Left lobe of liver (tissue), 2 donors: ENCODE measurements at regions not wholly inside any gene's neighbourhood (a gene's known extent, or its start where the extent isn't known, plus 50 kb on each side); places are given as distances from the start of the nearest gene placed in this dataset.
"Not testable (repeated sequence)": the region's sequence is repeated elsewhere in the genome, so short reads cannot be mapped to it uniquely, and the experiment has no call there.

Source experiments
- ATAC-seq: fragments of 200-7000 bp; cut with Tn5 transposase; one replicate; pipeline ENCODE4 v1.9.1; 2020; ENCODE audit warnings: mild to moderate bottlenecking, moderate library complexity
- DNase-seq: peaks from one replicate; pipeline ENCODE4 v3.0.0-alpha.2; 2020; ENCODE audit warnings: low spot score
- donor health status: DM: no; HTN: no; CAD: no; lungs with moderate emphysema.
- donor health status: DM: no; HTN: yes; CAD: no.

DNA sequence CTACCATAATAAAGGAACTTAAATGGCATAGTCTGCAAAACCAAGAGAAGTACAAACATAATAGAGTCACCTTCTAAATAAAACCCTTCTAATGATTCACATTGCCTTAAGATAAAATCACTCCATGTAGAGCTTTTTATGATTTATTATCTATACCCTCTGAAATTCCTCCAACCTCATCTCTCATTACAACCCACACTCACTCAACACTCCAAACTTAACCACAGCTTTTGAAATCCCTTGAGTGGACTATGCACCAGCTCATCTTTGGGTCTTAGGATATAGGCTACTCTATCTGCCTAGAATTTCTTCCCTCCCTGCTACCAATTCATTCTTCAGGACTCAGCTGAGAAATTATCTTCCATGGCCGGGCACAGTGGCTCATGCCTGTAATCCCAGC, 122.5 kb downstream of the CETN3 start:
- ATAC-seq (no peak), DNase-seq (no peak)

DNA sequence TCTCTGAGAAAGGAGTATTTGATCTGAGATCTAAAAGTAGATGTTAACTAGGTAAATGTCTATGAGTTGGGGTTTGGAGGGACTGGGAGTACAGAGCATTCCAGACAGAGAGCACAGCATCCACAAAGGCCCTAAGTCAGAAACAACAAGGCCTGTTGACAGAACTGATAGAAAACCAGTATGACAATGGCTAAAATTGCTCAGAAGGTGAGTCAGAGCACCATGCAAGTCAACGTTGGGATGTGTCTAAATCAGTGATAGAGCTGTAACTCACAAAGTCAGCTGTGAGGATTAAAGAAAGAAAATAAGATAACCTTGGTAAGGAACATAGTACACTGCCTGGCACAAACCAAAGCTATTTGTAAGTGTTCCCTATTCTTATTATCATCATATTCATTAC, 124.0 kb downstream of the CETN3 start:
- DNase-seq = no peak
- ATAC-seq = no peak

DNA sequence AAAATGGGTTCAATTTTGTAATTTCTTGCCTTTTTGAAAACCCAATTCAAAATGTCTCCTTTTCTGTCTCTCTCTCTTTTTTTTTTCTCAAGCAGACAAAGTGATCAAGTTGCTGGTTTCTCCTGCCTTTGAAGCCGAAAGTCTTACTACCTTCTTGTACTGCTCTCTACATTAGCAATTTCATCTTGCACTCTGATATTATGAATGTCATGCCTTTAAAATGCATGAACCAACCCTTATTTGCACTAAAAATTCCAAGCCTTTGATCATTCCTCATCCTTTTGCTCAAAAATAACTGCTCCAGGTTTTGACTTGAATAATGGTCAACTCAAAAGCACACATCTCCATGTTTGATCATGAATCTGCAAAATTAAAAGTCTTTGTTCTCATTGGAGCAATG, 125.2 kb downstream of the CETN3 start:
- DNase-seq (no peak), ATAC-seq (no peak)

DNA sequence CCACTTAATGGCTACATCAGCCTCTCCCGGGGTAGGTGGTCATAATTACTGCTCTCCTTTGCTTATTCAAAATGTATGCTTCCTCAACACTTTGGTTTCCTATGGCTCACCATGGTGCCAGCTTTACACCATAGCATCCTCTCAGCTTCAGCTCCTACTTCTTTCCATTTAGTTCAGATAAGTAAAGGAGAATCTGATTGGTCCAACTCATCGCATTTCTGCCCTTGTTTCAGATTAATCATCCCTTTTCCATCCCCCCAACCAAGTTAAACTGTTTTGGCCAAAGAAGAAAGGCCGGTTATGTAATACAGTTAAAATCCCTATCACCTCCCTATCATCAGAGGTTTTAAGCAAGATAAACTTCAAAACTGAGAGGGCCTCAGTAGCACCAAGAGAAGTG, 130.5 kb downstream of the CETN3 start:
- DNase-seq (no peak), ATAC-seq (no peak)

DNA sequence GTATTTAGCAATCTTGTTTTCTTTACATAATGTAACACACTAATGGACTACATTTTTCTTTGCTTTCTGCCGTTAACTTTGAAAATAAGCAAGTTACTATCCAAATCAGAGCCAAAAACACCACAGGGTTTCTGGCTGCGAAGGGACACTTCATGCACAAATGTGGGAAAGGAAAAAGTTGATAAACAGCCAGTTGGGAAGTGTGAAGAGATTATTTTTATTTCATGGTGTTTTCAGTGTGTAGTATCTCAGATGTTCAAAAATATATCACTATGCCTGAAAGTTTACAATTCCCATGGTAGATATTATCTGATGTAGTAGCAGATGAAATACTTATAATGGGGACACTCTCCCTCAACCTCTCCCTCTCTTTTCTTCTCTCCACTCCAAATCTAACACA, 135.3 kb downstream of the CETN3 start:
- DNase-seq = no peak
- ATAC-seq = no peak

DNA sequence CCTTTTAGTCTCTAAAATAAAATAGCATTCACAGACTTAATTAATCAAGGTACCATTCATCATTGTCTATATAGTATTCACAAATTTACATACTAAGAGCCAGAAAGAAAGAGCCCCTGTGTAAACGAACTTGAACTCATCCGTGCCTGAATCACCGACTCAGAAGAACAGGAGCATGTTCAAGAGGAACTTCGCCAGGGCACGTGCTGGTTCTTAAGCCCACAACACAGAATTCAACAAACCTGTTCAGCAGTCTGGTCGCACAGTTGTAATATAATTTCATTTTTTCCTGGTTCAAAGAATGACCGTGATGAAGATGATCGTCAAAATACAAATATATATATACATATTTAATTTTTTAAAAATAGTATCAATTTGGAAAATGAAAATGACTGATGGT, 141.9 kb downstream of the CETN3 start:
- DNase-seq = no peak
- ATAC-seq = no peak

DNA sequence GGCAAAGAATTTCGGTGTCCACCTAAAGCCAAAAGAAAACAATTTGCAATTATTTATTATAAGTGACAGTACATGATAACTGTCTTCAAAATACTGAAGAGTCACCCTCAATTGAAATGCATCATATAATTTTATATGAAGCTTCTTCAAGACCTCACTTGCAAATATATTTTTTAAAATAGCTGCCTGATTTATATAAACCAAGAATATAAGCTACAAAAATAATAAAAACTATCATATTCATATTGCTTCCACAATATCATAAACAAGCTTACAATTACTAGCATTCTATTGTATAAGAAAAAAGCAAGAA, 144.1 kb downstream of the CETN3 start:
- ATAC-seq (no peak), DNase-seq (no peak)

DNA sequence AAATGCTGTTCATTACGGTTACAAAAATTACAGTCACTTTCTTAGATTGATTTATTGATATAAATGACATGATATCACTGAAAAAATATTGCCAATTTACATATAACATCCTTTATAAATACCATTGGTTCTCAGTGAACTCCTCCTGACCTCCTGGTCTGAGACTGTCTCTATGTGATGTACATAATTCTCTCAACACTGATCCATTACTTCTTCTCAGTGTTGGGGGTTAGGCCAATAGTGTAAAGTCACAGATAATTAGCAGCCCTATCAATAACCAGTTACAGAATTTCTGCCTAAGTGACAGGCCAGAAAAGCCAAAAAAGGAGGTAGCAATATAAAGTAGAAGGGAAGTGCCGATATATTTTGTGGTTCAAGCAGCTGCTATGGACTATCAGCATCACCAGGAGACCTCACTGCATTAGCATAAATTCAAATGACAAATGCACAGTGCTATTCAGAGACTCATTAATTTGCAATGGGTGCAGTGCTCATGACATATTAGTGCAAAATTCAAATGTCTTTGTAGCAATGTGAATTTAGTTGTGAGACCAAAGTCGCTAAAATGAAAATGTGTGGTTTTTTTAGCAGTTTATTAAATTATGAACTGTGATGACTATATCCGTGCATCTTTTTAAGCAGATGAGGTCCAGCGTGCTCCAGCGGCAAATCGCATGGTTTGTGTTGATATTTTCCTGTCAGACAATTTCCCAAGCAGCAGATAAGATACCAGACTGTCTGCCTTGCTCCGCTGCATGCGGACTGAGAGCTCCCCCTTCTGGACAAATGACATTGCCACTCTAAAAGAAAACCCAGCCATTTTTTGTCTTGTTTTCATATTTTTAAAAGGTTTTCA, 144.6 kb downstream of the CETN3 start:
- peak; percentile 54 for DNase-seq
- ATAC-seq = peak; percentile 92

DNA sequence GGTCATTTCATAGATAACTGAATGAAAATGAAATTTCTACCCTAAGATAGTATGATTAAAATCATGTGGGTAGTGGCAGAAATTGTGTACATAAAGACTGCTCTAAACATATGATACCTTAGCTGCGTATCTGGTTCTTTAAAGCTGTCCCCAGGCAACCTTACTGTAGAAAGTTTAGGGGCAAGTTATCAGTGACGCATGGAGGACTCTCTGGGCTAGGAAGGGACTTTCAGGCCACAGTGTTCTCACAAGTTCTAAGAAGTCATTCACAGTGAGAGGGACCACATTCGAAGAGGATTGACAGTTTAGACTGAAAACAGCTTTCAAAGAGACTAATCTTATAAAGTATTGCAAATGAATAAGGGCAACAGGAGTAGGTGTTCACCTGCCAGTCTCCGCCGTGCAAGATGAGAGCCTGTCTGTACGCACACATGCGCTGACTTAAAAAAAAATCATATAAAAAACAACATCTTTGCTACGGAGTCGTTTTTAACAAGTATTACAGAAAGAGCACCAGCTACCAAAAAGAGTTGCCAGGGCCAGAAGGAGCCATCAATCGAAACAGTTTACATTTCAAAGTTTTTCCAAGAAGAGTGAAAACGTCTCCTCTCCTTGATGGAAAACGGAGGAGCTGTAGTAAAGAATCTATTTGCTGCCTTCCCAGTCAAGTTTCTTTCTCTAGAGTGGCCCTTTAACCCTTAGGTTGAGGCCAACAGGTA, 146.3 kb downstream of the CETN3 start:
- ATAC-seq (no peak), DNase-seq (no peak)

DNA sequence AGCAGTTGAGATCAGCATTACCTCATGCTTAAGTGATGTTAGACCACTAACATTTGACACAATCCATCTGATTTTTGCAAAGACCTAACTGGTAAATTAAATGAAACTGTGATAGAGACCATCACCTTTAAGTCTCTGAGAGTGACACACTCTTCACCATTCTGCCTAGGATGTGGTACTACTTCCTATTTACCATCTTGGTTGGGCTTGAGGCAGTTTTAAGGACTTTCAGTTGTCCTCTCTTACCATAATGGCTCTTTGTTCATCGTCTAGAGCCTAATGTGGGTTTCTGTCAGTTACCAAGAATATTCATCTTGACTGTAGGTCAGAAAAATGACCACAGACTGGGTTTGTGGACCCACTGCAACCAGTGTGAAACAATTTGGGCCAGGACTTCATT, 158.1 kb downstream of the CETN3 start:
- ATAC-seq = no peak
- DNase-seq = no peak

DNA sequence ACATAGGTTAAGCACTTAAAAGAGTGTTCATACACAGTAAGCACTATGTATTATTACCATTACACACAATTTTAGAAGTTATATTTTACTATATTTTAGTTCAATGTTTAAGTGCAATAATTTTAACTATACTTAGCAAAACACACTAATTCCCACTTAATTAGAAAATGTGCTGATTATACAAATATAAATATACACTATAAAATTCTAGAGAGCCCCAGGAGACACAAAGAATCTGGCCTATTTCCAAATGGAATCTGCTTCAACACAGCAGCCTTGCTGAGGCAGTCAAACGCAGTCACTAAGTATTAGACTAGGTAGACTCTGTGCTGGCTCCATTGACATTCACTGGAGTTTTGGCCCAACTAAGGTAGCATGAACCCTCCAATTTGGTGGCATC, 160.9 kb downstream of the CETN3 start:
- ATAC-seq = no peak

DNA sequence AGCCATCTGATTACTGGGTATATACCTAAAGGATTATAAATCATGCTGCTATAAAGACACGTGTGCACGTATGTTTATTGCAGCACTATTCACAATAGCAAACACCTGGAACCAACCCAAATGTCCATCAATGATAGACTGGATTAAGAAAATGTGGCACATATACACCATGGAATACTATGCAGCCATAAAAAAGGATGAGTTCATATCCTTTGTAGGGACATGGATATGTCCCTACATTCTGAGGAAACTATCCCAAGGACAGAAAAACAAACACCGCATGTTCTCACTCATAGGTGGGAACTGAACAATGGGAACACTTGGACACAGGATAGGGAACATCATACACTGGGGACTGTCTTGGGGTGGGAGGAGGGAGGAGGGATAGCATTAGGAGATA, 165.7 kb downstream of the CETN3 start:
- DNase-seq, ATAC-seq: not testable (repeated sequence)

More for the DNA sequence above, 160.9 kb downstream of the CETN3 start:
- DNase-seq = no peak

DNA sequence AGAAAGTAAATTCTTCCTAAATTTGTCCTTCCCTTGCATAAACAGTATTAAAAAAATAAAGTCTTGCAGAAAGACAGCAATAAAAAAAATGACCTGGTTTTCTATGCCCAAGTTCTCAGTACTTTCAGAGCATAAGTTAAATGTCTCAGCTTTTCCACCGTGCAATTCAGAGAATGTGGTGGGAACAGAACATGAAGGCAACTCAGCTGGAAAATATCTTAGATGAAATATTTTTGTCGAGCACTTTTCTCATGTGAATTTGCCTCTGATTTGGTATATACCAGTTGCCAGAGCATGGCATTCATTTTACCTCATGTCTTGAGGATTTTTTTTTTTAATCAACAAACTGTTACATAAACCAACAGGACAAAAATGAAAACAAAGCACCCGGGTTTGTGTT, 176.1 kb downstream of the CETN3 start:
- ATAC-seq (no peak), DNase-seq (no peak)

DNA sequence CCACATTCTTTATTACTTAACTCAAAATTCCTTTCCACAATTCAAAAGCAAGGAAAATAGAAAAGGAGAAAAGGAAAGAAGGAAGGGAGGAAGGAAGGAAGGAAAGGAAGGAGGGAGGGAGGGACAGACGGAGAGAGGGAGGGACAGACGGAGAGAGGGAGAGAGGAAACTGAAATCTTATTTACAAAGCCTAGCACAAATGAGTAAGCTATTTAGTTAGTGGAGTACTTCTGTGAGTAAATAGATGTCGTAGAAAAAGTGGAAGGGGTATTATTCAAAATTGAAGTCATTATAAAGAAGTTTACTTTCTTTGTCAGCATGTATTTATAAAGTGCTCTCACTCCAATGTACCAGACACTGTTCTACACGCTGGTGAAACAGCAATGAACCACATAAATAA, 177.9 kb downstream of the CETN3 start:
- no peak for DNase-seq
- no peak for ATAC-seq

DNA sequence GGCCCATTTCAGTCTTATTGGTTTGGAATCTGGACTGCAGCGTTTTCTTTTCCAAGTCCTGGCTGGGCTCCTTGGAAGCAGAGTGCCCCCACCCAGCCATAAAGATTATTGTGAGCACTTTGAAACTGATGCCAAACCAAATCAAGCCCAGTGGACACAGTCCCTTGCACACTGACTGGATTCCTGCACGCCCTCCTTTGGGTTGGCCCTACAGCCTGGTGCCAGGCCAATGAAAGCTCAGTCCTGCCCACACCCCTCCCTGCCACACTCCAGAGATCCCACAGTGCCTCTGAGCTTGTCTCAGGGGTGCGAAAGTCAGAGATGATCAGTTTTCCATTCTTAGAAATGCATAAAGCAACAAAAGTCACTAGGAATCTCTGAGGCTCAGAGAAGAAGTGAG, 181.9 kb downstream of the CETN3 start:
- DNase-seq = no peak
- ATAC-seq = no peak

DNA sequence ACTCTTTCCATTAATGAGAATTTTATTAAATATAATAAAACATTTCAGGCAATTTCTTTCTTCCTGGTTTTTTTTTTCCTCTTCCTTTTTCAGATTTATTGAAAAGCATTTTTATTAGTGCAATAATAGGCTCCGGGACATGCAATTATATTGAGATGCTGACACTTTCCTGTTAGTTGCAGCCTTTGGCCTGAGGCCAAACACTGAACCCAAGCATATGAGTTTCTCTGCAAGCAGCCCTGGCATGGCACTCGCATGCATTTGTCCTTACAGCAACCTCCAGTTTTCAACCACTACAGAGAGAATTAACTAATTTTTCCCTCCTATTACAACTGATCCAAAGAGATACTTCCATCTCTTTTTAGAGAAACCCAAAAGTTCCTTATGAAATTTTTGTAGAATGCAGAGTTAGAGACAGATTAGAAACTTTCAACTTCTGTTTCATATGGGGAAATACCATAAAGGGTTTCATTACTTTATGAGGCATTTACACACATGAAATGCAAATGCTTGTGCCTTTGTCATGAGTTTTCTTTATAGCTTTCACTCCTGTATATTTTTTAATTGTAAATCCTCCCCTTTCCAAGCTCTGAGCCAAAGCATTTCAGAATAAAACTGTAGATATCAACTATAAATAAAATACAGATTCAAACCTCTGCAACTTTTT, 183.0 kb downstream of the CETN3 start:
- DNase-seq = no peak
- ATAC-seq = no peak

DNA sequence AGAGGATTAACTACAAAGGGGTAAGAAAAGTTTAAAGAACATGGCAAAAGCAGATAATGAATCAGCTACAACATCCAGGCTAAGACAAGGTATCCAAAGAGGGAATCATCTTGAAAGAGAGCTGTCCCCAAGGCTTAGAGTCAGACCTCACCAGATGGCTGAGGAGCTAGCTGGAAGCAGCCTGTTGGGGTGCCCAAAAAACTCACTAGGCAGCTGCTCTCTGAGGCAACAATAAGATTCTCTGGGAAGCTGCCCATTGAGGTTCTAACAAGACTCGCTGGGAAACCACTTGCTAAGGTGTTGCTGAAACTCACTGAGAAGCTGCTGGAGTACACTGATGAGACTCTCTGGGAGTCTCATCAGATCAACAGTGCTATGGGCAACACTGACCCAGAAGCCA, 185.2 kb downstream of the CETN3 start:
- ATAC-seq = no peak
- DNase-seq = no peak

DNA sequence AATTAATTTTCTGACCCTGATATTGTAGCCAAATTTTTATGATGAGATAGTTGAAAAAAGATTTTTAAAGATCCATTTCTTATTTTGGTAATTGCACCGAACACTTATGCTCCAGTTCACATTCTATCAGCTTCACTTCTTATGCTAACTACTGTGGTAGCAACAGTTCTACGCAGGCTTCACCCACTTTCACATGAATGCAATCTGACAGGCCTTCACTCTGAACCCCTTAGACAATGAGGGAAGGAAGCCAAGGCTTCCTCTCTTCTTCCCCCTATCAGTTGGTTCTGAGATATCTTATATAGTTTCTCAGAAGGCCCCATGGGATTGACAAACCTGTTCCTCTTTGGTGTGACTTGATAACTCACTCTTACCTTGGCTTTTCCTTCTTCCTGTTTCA, 185.8 kb downstream of the CETN3 start:
- no peak for DNase-seq
- ATAC-seq = no peak

DNA sequence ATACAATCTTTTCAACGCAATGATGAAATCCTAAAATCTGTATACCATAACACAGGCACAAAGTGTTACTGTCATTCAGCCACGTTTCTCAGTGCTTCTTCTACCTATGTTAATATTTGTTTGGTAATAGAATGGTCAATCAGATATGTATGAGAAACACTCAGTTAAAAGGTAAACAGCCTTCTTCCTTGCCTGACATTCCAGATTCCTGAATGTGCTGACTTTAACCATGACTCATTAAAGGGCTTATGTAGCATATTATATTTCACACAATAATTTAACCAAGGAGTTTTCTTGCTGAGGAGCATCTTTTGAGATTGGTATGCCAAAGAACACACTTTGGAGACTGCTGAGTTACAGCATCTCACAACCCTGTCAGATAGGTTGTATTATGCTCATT, 187.6 kb downstream of the CETN3 start:
- no peak for DNase-seq
- ATAC-seq = no peak

DNA sequence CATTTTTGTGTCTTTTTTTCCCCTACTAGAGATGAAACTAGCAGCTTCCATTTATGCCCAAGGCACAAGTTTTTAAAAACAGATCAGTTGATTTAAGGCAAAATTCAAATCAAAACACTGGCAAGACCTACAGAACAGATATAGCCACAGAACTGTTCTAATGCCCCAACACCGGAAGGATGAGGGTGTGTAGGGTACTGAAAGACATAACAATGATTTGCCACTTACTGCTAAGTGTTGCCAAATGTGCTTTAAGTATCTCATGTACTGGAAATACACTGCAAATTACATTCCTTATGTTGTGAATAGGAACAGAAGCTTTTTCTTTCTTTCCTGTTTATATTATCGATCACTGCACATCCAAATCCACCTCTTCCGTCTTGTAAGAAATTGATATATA, 189.0 kb downstream of the CETN3 start:
- no peak for ATAC-seq

DNA sequence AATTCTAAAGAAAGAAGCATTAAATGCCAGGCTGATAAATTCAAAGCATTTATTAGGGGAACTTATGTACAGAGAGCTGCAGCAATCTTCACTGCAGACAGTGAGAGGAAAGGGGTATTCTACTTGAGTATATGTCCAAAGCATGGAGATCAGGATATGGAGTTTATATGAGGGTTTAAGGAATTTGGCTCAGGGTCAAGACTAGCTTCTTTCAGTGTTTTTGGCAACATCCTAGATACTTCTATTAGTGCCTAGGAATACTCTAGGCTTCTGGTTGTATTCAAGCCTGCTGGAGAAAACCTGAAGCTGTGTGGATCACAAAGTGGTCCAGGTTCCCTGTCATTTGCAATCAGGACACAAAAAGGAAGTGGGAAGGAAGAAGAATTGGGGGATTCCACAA, 194.6 kb downstream of the CETN3 start:
- DNase-seq (no peak), ATAC-seq (no peak)

More for the DNA sequence above, 189.0 kb downstream of the CETN3 start:
- DNase-seq = no peak

DNA sequence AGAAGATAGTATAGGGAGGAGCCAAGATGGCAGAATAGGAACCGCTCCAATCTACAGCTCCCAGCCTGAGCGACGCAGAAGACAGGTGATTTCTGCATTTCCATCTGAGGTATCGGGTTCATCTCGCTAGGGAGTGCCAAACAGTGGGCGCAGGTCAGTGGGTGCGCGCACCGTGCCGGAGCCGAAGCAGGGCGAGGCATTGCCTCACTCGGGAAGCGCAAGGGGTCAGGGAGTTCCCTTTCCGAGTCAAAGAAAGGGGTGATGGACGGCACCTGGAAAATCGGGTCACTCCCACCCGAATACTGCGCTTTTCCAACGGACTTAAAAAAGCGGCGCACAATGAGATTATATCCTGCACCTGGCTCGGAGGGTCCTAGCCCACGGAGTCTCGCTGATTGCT, 201.2 kb downstream of the CETN3 start:
- DNase-seq, ATAC-seq: not testable (repeated sequence)
